ENCODE measurements at regions not wholly inside any gene's neighbourhood (a gene's known extent, or its start where the extent isn't known, plus 50 kb on each side); places are given as distances from the start of the nearest gene placed in this dataset.

GRCh38 chr10:29830531-29831512, 196.1 kb upstream of the SVIL start:
- H3K27ac Mint-ChIP-seq = peak overlapping the region; percentile 82
- H3K27me3 Mint-ChIP-seq (ENCODE audit: low read depth) = no peaks in the 10 kb centered on the region
- peaks cover 38% of the 10 kb centered on the region for H3K4me1 Mint-ChIP-seq
- peaks cover 8% of the 10 kb centered on the region for H3K9me3 Mint-ChIP-seq
- H3K36me3 Mint-ChIP-seq = peaks cover 4% of the 10 kb centered on the region
- DNase-seq (ENCODE audit: low spot score in 2 of 2, unreplicated experiment in 2 of 2) = no peak
- TF ChIP-seq CTCF (IDR thresholded peaks at IDR 0.05; ENCODE audit: unreplicated experiment) = no peak
- H3K4me3 Mint-ChIP-seq = no peak overlapping the region

DNA sequence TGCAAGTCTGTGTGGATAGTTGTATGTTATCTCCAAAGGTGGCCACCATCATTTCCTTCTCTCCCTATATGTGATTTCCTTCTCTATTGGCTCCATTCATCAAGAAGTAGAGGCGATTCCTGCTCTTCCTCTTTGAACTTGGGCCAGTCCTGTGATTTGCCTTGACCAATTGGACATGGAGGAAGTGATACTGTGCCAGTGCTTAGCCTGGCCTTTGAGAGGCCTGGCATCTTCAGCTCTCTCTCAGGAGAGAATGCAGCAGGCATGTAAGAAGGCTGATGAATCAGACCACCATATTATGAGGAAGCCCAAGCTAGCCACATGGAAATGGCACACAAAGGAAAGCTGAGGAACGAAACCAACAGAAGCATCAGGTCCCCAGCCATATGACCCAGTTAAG, 195.0 kb upstream of the SVIL start:
- Mint-ChIP-seq H3K36me3 (peaks cover 4% of the 10 kb centered on the region), H3K4me3 (no peak overlapping the region), H3K9me3 (peaks cover 8% of the 10 kb centered on the region), H3K27ac (peak overlapping the region; percentile 34), H3K4me1 (peaks cover 42% of the 10 kb centered on the region), H3K27me3 (ENCODE audit: low read depth) (no peaks in the 10 kb centered on the region)
- DNase-seq (ENCODE audit: low spot score in 2 of 2, unreplicated experiment in 2 of 2) = no peak
- TF ChIP-seq CTCF (IDR thresholded peaks at IDR 0.05; ENCODE audit: unreplicated experiment) = no peak

DNA sequence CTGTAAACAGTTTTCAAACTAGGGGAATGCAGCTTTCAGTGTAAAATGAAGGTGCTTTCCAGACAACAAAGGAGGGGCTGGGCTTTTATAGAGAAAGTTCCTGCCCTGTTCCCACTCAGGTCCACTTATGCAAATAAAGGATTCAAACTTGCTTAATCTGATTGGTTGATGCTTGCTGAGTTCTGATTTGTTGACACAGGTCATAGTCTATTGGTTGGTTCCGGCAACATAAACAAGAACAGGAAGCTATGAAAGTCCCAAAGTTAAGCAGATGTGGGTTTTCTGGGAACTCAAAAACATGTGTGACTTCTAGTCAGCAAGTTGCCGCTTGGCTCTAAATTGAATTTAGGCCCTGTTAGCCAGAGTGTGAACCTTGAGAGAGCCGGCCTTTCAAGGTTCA, 194.2 kb upstream of the SVIL start:
- DNase-seq (ENCODE audit: low spot score in 2 of 2, unreplicated experiment in 2 of 2) = no peak
- no peaks in the 10 kb centered on the region for H3K27me3 Mint-ChIP-seq (ENCODE audit: low read depth)
- no peak for TF ChIP-seq CTCF (IDR thresholded peaks at IDR 0.05; ENCODE audit: unreplicated experiment)
- H3K4me3 Mint-ChIP-seq = no peak overlapping the region
- H3K4me1 Mint-ChIP-seq = peaks cover 45% of the 10 kb centered on the region
- H3K9me3 Mint-ChIP-seq = peaks cover 8% of the 10 kb centered on the region
- peaks cover 4% of the 10 kb centered on the region for H3K36me3 Mint-ChIP-seq
- H3K27ac Mint-ChIP-seq = no peak overlapping the region

DNA sequence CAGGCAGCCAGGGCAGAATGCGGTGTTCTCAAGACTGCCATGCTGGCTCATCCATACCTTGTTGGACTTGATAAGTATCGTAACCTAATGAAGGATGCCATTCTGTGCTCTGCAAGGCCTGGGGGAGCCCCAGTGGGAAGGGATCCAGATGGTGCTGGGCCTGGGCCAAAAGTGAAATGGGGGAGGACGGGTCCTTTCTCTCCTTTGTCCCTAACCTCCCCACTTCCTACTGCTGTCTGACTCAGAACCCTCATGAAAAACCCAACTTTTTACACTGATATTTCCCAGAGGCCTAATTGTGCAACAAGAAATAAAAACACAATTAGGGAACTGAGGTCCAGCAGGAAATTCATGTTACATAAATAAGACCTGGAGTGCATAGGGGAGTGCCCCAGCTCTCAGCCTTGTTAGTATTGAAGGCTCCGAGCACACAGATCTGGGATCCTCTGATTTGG, 193.7 kb upstream of the SVIL start:
- H3K9me3 Mint-ChIP-seq = peaks cover 8% of the 10 kb centered on the region
- peaks cover 48% of the 10 kb centered on the region for H3K4me1 Mint-ChIP-seq
- H3K36me3 Mint-ChIP-seq = peaks cover 4% of the 10 kb centered on the region
- TF ChIP-seq CTCF (IDR thresholded peaks at IDR 0.05; ENCODE audit: unreplicated experiment) = no peak
- no peak for DNase-seq (ENCODE audit: low spot score in 2 of 2, unreplicated experiment in 2 of 2)
- peak overlapping the region; percentile 16 for H3K27ac Mint-ChIP-seq
- H3K4me3 Mint-ChIP-seq = no peak overlapping the region
- H3K27me3 Mint-ChIP-seq (ENCODE audit: low read depth) = no peaks in the 10 kb centered on the region

DNA sequence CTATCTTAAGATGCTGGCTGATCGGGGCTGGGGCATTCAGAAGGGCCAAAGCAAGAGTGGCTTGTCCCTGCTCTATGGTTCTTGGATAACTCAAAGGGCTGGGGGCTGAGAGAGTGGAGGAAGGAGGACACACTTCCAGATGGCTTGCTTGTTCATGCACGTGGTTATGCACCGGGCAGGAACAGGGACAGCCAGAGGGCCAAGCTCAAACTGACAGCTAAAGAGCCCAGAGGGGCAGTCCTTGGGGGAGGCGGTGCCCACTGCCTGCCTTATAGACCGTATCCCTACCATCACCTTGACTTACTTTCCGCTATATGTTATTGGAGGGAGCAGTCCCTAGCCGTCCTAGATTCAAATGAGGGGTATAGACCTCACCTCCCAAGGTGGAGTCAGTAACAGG, 192.7 kb upstream of the SVIL start:
- no peaks in the 10 kb centered on the region for H3K27me3 Mint-ChIP-seq (ENCODE audit: low read depth)
- H3K4me1 Mint-ChIP-seq = peaks cover 51% of the 10 kb centered on the region
- no peak for TF ChIP-seq CTCF (IDR thresholded peaks at IDR 0.05; ENCODE audit: unreplicated experiment)
- H3K36me3 Mint-ChIP-seq = peaks cover 4% of the 10 kb centered on the region
- peak overlapping the region; percentile 64 for H3K27ac Mint-ChIP-seq
- no peak overlapping the region for H3K4me3 Mint-ChIP-seq
- DNase-seq (ENCODE audit: low spot score in 2 of 2, unreplicated experiment in 2 of 2) = no peak
- peaks cover 8% of the 10 kb centered on the region for H3K9me3 Mint-ChIP-seq

All from mesothelial cell of epicardium (in vitro differentiated cells).